MM.1S (cell line): ENCODE measurements at regions not wholly inside any gene's neighbourhood (a gene's known extent, or its start where the extent isn't known, plus 50 kb on each side); places are given as distances from the start of the nearest gene placed in this dataset.

Source experiments
- EZH2 ChIP-seq: fragments of 300-600 bp; sonication (generic); optimal IDR thresholded peaks from 2 replicates; pipeline ENCODE3; 2017; ENCODE audit warnings: low read depth, mild to moderate bottlenecking, antibody characterized with exemption, low read length, mixed read lengths
- EZH2phosphoT487 ChIP-seq: fragments of 300-600 bp; sonication (generic); IDR thresholded peaks from 2 replicates; pipeline ENCODE4 v1.6.1; 2018; ENCODE audit warnings: antibody characterized with exemption, low read length
- TF ChIP-seq, protein P1 (sequence below): fragments of 300-600 bp; sonication (generic); IDR thresholded peaks from 2 replicates; pipeline ENCODE4 v1.5.1; 2016; ENCODE audit warnings: antibody characterized with exemption, low read length, mixed read lengths

DNA sequence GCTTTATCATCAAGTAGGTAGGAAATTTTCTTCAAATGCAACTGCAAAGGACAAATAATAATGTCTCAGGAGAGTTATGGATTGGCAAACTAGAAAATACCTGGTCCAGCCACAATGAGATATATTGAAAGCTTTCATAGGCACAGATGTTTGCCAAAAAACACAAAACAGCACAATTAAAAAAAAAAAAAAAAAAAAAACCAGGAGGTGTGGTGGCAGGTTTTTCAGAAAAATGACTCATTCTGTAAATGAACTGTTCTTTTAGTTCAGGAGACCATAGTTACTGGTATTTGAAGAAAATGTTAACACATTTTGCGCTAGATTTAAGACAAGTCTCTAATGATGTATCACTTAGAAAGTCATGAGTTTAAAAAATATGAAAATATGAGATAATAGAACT, 55.0 kb upstream of the JCAD start:
- TF ChIP-seq, protein P1, sequence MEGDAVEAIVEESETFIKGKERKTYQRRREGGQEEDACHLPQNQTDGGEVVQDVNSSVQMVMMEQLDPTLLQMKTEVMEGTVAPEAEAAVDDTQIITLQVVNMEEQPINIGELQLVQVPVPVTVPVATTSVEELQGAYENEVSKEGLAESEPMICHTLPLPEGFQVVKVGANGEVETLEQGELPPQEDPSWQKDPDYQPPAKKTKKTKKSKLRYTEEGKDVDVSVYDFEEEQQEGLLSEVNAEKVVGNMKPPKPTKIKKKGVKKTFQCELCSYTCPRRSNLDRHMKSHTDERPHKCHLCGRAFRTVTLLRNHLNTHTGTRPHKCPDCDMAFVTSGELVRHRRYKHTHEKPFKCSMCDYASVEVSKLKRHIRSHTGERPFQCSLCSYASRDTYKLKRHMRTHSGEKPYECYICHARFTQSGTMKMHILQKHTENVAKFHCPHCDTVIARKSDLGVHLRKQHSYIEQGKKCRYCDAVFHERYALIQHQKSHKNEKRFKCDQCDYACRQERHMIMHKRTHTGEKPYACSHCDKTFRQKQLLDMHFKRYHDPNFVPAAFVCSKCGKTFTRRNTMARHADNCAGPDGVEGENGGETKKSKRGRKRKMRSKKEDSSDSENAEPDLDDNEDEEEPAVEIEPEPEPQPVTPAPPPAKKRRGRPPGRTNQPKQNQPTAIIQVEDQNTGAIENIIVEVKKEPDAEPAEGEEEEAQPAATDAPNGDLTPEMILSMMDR = no peak
- TF ChIP-seq EZH2phosphoT487 (no peak), EZH2 (no peak)
